ENCODE measurements at regions not wholly inside any gene's neighbourhood (a gene's known extent, or its start where the extent isn't known, plus 50 kb on each side); places are given as distances from the start of the nearest gene placed in this dataset.

GRCh38 chr9:32873553-32873952, 90.2 kb downstream of the TMEM215 start:
- H3K27me3 ChIP-seq = no peaks in the 10 kb centered on the region
- H3K4me1 ChIP-seq (ENCODE audit: insufficient read depth) = no peaks in the 10 kb centered on the region
- intact Hi-C loops (cut with DNase I) = no loop called here
- 54 to 64% (median 60%) methylated on average over 3 of the region's 3 CpGs for WGBS, 3 donors
- TF ChIP-seq POLR2A (IDR thresholded peaks at IDR 0.05) = no peak
- no peak for TF ChIP-seq CTCF (IDR thresholded peaks at IDR 0.05)
- no peak for TF ChIP-seq EP300 (IDR thresholded peaks at IDR 0.05)
- H3K27ac ChIP-seq = no peak overlapping the region
- no peak for DNase-seq
- no peak overlapping the region for H3K4me3 ChIP-seq
- no peaks in the 10 kb centered on the region for H3K9me3 ChIP-seq
- no peaks in the 10 kb centered on the region for H3K36me3 ChIP-seq

GRCh38 chr9:32875242-32875641, 91.9 kb downstream of the TMEM215 start:
- no peak for DNase-seq
- WGBS, 3 donors = 88 to 100% (median 95%) methylated on average over 1 of the region's 1 CpG
- no peak for TF ChIP-seq EP300 (IDR thresholded peaks at IDR 0.05)
- TF ChIP-seq CTCF (IDR thresholded peaks at IDR 0.05) = no peak
- TF ChIP-seq POLR2A (IDR thresholded peaks at IDR 0.05) = no peak
- Histone ChIP-seq H3K4me1 (ENCODE audit: insufficient read depth) (no peaks in the 10 kb centered on the region), H3K36me3 (no peaks in the 10 kb centered on the region), H3K4me3 (no peak overlapping the region), H3K27ac (no peak overlapping the region), H3K27me3 (no peaks in the 10 kb centered on the region), H3K9me3 (no peaks in the 10 kb centered on the region)
- intact Hi-C loops (cut with DNase I) = no loop called here

GRCh38 chr9:32875748-32876147, 92.4 kb downstream of the TMEM215 start:
- no peak for DNase-seq
- H3K9me3 ChIP-seq = no peaks in the 10 kb centered on the region
- TF ChIP-seq CTCF (IDR thresholded peaks at IDR 0.05) (no peak), EP300 (IDR thresholded peaks at IDR 0.05) (no peak), POLR2A (IDR thresholded peaks at IDR 0.05) (no peak)
- no peaks in the 10 kb centered on the region for H3K27me3 ChIP-seq
- no peak overlapping the region for H3K4me3 ChIP-seq
- intact Hi-C loops (cut with DNase I) = no loop called here
- WGBS, 3 donors = 72 to 79% (median 75%) methylated on average over 3 of the region's 3 CpGs
- H3K27ac ChIP-seq = no peak overlapping the region
- no peaks in the 10 kb centered on the region for H3K36me3 ChIP-seq
- no peaks in the 10 kb centered on the region for H3K4me1 ChIP-seq (ENCODE audit: insufficient read depth)

- H3K4me3 ChIP-seq = no peak overlapping the region
- no peak for DNase-seq
- no peaks in the 10 kb centered on the region for H3K4me1 ChIP-seq (ENCODE audit: insufficient read depth)
- H3K27ac ChIP-seq = no peak overlapping the region
- intact Hi-C loops (cut with DNase I) = no loop called here
- H3K27me3 ChIP-seq = no peaks in the 10 kb centered on the region
- no peaks in the 10 kb centered on the region for H3K9me3 ChIP-seq
- TF ChIP-seq POLR2A (IDR thresholded peaks at IDR 0.05) = no peak
- no peak for TF ChIP-seq CTCF (IDR thresholded peaks at IDR 0.05)
- no peak for TF ChIP-seq EP300 (IDR thresholded peaks at IDR 0.05)
- WGBS, 3 donors = 71 to 87% (median 78%) methylated on average over 3 of the region's 3 CpGs
- H3K36me3 ChIP-seq = no peaks in the 10 kb centered on the region
These were observed 93.8 kb downstream of the TMEM215 start for GRCh38 chr9:32877103-32877502.
